HG03439 (cell line): ENCODE measurements at regions not wholly inside any gene's neighbourhood (a gene's known extent, or its start where the extent isn't known, plus 50 kb on each side); places are given as distances from the start of the nearest gene placed in this dataset.

Experiments
- ATAC-seq: cut with Tn5 transposase; IDR thresholded peaks from one replicate; pipeline ENCODE4 v1.9.1; 2021; ENCODE audit warnings: mild to moderate bottlenecking, moderate library complexity; ENCODE audit not compliant: unreplicated experiment

- no peak for ATAC-seq
These were observed 53.9 kb upstream of the ESR1 start for GRCh38 chr6:151753581-151753980.

- ATAC-seq, result peak; percentile 99
These were observed 50.0 kb upstream of the ESR1 start for GRCh38 chr6:151757506-151757955.
